A673 (cell line): ENCODE measurements at regions not wholly inside any gene's neighbourhood (a gene's known extent, or its start where the extent isn't known, plus 50 kb on each side); places are given as distances from the start of the nearest gene placed in this dataset.

Source experiments
- BruUV-seq: library from RNA; stranded (reverse); fragments of 400-500 nt; replicated peaks from 2 replicates; lab custom pipeline; 2021; lab: Mats Ljungman, UMichigan
- CTCF ChIA-PET: fragments of 300-600 bp; sonication (Branson Sonifier 250); formaldehyde crosslinking; loops from one replicate; lab custom pipeline; 2022; ENCODE audit warnings: antibody characterized with exemption; lab: Charles Lee
- POLR2A ChIA-PET: fragments of 300-600 bp; sonication (Branson Sonifier 250); formaldehyde crosslinking; loops from one replicate; lab custom pipeline; 2022; ENCODE audit warnings: antibody characterized with exemption; ENCODE audit not compliant: low non-redundant PET; lab: Charles Lee
- DNase-seq: peaks from one replicate; pipeline ENCODE4 v3.0.0-alpha.2; 2015; ENCODE audit warnings: low spot score
- H3K27ac ChIP-seq: fragments of 200-600 bp; sonication (generic); 2 replicates; pipeline ENCODE4 v1.5.1; 2016; ENCODE audit warnings: mixed run types, low read depth, mild to moderate bottlenecking, mixed read lengths, antibody characterized with exemption, low read length; ENCODE audit not compliant: poor library complexity, severe bottlenecking
- H3K27me3 ChIP-seq: fragments of 200-600 bp; sonication (generic); replicated peaks from 2 replicates; pipeline ENCODE4 v1.6.1; 2017; ENCODE audit warnings: mixed run types, low read depth, mild to moderate bottlenecking, mixed read lengths, antibody characterized with exemption, low read length; ENCODE audit not compliant: insufficient read depth, poor library complexity
- H3K36me3 ChIP-seq: fragments of 200-600 bp; sonication (generic); 2 replicates; pipeline ENCODE4 v1.6.1; 2016; ENCODE audit warnings: mixed run types, mild to moderate bottlenecking, mixed read lengths, antibody characterized with exemption, low read length; ENCODE audit not compliant: insufficient read depth, poor library complexity, severe bottlenecking
- H3K4me1 ChIP-seq: fragments of 200-600 bp; sonication (generic); 2 replicates; pipeline ENCODE4 v1.6.1; 2017; ENCODE audit warnings: mixed run types, mild to moderate bottlenecking, mixed read lengths, antibody characterized with exemption, low read length; ENCODE audit not compliant: insufficient read depth, poor library complexity, severe bottlenecking
- H3K4me3 ChIP-seq: fragments of 200-600 bp; sonication (generic); 2 replicates; pipeline ENCODE4 v1.5.1; 2016; ENCODE audit warnings: low read depth, mixed run types, mild to moderate bottlenecking, mixed read lengths, low read length; ENCODE audit not compliant: poor library complexity, severe bottlenecking
- H3K9me3 ChIP-seq: fragments of 200-600 bp; sonication (generic); 2 replicates; pipeline ENCODE4 v1.6.1; 2016; ENCODE audit warnings: mixed run types, low read depth, mild to moderate bottlenecking, mixed read lengths, antibody characterized with exemption, low read length; ENCODE audit not compliant: poor library complexity, severe bottlenecking
- EZH2 ChIP-seq: fragments of 200-600 bp; sonication (generic); IDR thresholded peaks from 2 replicates; pipeline ENCODE4 v1.6.1; 2017; ENCODE audit warnings: borderline replicate concordance, low read depth, mild to moderate bottlenecking, mixed read lengths, antibody characterized with exemption, low read length; ENCODE audit not compliant: poor library complexity, severe bottlenecking
- intact Hi-C: fragments of 100-400 bp; cut with micrococcal nuclease; formaldehyde crosslinking; loops from one replicate; pipeline ENCODE4 v1.10.0; 2022; ENCODE audit not compliant: unreplicated experiment
- TF ChIP-seq, protein P1 (sequence below): fragments of 300-800, 200-600 bp; sonication (generic); conservative IDR thresholded peaks from 2 replicates; pipeline ENCODE4 v1.5.1; 2017; ENCODE audit warnings: low read depth, mild to moderate bottlenecking, antibody characterized with exemption, low read length, moderate library complexity, mixed read lengths

GRCh38 chr12:58396239-58396638 is 454.9 kb downstream of the ATP23 start:
- ChIA-PET POLR2A (no interaction called here), CTCF (no interaction called here)
- no peaks in the 10 kb centered on the region for H3K27me3 ChIP-seq
- H3K36me3 ChIP-seq, result no peaks in the 10 kb centered on the region
- no peak overlapping the region for H3K27ac ChIP-seq
- intact Hi-C loops, result no loop called here
- DNase-seq, result no peak
- TF ChIP-seq EZH2, result no peak
- TF ChIP-seq, protein P1, sequence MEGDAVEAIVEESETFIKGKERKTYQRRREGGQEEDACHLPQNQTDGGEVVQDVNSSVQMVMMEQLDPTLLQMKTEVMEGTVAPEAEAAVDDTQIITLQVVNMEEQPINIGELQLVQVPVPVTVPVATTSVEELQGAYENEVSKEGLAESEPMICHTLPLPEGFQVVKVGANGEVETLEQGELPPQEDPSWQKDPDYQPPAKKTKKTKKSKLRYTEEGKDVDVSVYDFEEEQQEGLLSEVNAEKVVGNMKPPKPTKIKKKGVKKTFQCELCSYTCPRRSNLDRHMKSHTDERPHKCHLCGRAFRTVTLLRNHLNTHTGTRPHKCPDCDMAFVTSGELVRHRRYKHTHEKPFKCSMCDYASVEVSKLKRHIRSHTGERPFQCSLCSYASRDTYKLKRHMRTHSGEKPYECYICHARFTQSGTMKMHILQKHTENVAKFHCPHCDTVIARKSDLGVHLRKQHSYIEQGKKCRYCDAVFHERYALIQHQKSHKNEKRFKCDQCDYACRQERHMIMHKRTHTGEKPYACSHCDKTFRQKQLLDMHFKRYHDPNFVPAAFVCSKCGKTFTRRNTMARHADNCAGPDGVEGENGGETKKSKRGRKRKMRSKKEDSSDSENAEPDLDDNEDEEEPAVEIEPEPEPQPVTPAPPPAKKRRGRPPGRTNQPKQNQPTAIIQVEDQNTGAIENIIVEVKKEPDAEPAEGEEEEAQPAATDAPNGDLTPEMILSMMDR, result no peak
- no peak overlapping the region for H3K4me3 ChIP-seq
- H3K4me1 ChIP-seq, result no peaks in the 10 kb centered on the region
- H3K9me3 ChIP-seq, result no peaks in the 10 kb centered on the region
- BruUV-seq, result no TSS peak

- DNase-seq, result no peak
- no peak overlapping the region for H3K27ac ChIP-seq
- intact Hi-C loops, result no loop called here
- ChIA-PET POLR2A (no interaction called here), CTCF (interaction anchor here (0.5 kb wide), 1 partner anchor 598 kb away, joined by 3 read pairs; no protein-coding TSS in a partner anchor)
- H3K27me3 ChIP-seq, result no peaks in the 10 kb centered on the region
- no peak overlapping the region for H3K4me3 ChIP-seq
- TF ChIP-seq, protein P1, result no peak
- no peak for TF ChIP-seq EZH2
- no peaks in the 10 kb centered on the region for H3K4me1 ChIP-seq
- H3K36me3 ChIP-seq, result no peaks in the 10 kb centered on the region
- no TSS peak for BruUV-seq
- H3K9me3 ChIP-seq, result no peaks in the 10 kb centered on the region
Measured at GRCh38 chr12:58405363-58405762, 464.0 kb downstream of the ATP23 start.

DNA sequence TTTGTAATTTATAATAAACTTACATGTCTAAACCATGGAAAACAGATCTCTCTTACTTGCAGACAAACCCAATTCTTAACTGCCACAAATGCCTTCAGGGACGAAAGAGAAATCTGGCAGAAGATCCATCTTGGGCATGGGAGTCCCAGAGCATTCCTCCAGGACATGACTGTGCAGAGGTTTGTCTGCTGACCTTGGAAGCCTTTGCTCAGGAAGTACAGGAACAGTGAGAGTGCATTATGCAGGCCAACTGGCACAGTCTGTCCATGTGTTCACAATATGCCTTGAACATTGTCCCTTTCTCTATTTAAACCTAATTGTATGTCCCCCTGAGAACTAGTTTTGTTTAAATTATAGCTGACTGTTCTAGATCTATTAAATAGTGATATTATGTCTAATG is 467.1 kb downstream of the ATP23 start:
- Histone ChIP-seq H3K27ac (no peak overlapping the region), H3K9me3 (no peaks in the 10 kb centered on the region), H3K4me3 (no peak overlapping the region), H3K27me3 (no peaks in the 10 kb centered on the region), H3K4me1 (no peaks in the 10 kb centered on the region), H3K36me3 (no peaks in the 10 kb centered on the region)
- intact Hi-C loops, result no loop called here
- ChIA-PET CTCF (no interaction called here), POLR2A (no interaction called here)
- BruUV-seq, result no TSS peak
- DNase-seq, result no peak
- TF ChIP-seq EZH2, result no peak
- TF ChIP-seq, protein P1, result no peak
